Gastroesophageal sphincter (tissue), 4 donors: ENCODE measurements at regions not wholly inside any gene's neighbourhood (a gene's known extent, or its start where the extent isn't known, plus 50 kb on each side); places are given as distances from the start of the nearest gene placed in this dataset.

ENCODE experiments used
- ATAC-seq: fragments of 150-250 bp; one replicate; pipeline ENCODE4 v1.9.1; 2016; ENCODE audit warnings: mild to moderate bottlenecking, moderate library complexity
- H3K27ac ChIP-seq, 4 donors: fragments of 200-600 bp; sonication (generic) in 3 of 4; 1 replicate in 3 of 4; 2 replicates in 1 of 4; pipeline ENCODE4 v1.5.1; 2016 to 2019
- H3K27me3 ChIP-seq: fragments of 200-600 bp; sonication (generic); one replicate; pipeline ENCODE4 v1.5.1; 2019
- H3K36me3 ChIP-seq, 2 donors: fragments of 200-600 bp; sonication (generic); one replicate each; pipeline ENCODE4 v1.5.1; 2019; ENCODE audit warnings: control low read depth in 1 of 2
- H3K4me1 ChIP-seq, 3 donors: fragments of 200-600 bp; sonication (generic); 1 replicate in 2 of 3; 2 replicates in 1 of 3; pipeline ENCODE4 v1.5.1; 2016 to 2019; ENCODE audit warnings: control low read depth in 2 of 3
- H3K4me3 ChIP-seq, 2 donors: fragments of 200-600 bp; sonication (generic); one replicate each; pipeline ENCODE4 v1.5.1; 2019; ENCODE audit warnings: mild to moderate bottlenecking in 1 of 2, moderate library complexity in 1 of 2
- H3K9me3 ChIP-seq, 3 donors: fragments of 200-600 bp; sonication (generic); one replicate each; pipeline ENCODE4 v1.5.1; 2017 to 2019; ENCODE audit warnings: control low read depth in 2 of 3
- EP300 ChIP-seq: sonication (generic); formaldehyde crosslinking; IDR thresholded peaks from one replicate; pipeline ENCODE4 v1.6.1; 2017; ENCODE audit warnings: antibody characterized with exemption, mild to moderate bottlenecking
- POLR2A ChIP-seq, 2 donors: fragments of 450-650 bp; IDR thresholded peaks; one replicate each; pipeline ENCODE4 v1.6.1; 2017; ENCODE audit warnings: antibody characterized with exemption in 2 of 2, mild to moderate bottlenecking in 2 of 2, moderate library complexity in 1 of 2
- POLR2AphosphoS5 ChIP-seq: sonication (generic); formaldehyde crosslinking; IDR thresholded peaks from one replicate; pipeline ENCODE4 v1.6.1; 2017; ENCODE audit warnings: antibody characterized with exemption
- WGBS, 2 donors: methylation state at CpG; one replicate each; pipeline ENCODE4 v1.1.5; 2018; ENCODE audit warnings: low coverage in 1 of 2; 5-methylcytosine and 5-hydroxymethylcytosine counted together
- TF ChIP-seq, protein P1 (sequence below), 4 experiments: fragments of 200-600 bp in 2 of 4; fragments of 450-650 bp in 2 of 4; sonication (generic) in 1 of 4; IDR thresholded peaks; one replicate each; pipeline ENCODE4 v1.5.1; 2017 to 2019; ENCODE audit warnings: antibody characterized with exemption in 4 of 4, mild to moderate bottlenecking in 2 of 4, moderate library complexity in 2 of 4

DNA sequence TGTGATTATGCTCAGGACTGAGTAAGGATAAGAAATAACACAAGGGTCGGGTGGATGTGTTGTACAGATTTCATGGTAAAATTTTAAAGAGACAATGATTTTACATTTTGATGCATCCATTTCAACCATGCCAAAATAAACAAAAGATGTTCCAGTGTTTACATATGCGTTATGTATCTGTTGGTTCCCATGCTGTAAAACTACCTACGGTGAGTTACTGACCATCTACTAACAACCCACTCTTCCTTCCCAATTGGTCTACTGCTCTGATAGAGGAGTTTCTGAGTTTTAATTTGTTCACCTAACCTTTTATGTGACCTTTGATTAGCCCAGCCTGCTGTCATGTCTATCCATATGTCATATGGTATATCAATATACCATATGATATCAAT lies 1697.1 kb downstream of the MAT2B start:
- Histone ChIP-seq H3K4me1 (no peaks in the 10 kb centered on the region), H3K4me3 (no peak overlapping the region), H3K27me3 (no peaks in the 10 kb centered on the region), H3K36me3 (no peaks in the 10 kb centered on the region), H3K27ac (no peak overlapping the region), H3K9me3 (no peaks in the 10 kb centered on the region)
- TF ChIP-seq POLR2AphosphoS5 (no peak), POLR2A (IDR thresholded peaks at IDR 0.05) (no peak), EP300 (no peak)
- TF ChIP-seq, protein P1, sequence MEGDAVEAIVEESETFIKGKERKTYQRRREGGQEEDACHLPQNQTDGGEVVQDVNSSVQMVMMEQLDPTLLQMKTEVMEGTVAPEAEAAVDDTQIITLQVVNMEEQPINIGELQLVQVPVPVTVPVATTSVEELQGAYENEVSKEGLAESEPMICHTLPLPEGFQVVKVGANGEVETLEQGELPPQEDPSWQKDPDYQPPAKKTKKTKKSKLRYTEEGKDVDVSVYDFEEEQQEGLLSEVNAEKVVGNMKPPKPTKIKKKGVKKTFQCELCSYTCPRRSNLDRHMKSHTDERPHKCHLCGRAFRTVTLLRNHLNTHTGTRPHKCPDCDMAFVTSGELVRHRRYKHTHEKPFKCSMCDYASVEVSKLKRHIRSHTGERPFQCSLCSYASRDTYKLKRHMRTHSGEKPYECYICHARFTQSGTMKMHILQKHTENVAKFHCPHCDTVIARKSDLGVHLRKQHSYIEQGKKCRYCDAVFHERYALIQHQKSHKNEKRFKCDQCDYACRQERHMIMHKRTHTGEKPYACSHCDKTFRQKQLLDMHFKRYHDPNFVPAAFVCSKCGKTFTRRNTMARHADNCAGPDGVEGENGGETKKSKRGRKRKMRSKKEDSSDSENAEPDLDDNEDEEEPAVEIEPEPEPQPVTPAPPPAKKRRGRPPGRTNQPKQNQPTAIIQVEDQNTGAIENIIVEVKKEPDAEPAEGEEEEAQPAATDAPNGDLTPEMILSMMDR (IDR thresholded peaks at IDR 0.05), result no peak
- no peak for ATAC-seq
- 90 to 93% methylated on average over 3 of the region's 3 CpGs for WGBS, 2 donors

- ATAC-seq, result no peak
- H3K36me3 ChIP-seq, result no peaks in the 10 kb centered on the region
- TF ChIP-seq, protein P1 (IDR thresholded peaks at IDR 0.05), result peak; percentile 23 to 73 (median 50)
- no peak for TF ChIP-seq EP300
- H3K4me1 ChIP-seq, result no peaks in the 10 kb centered on the region
- H3K9me3 ChIP-seq, result no peaks in the 10 kb centered on the region
- no peak overlapping the region for H3K4me3 ChIP-seq
- no peak overlapping the region for H3K27ac ChIP-seq
- no peaks in the 10 kb centered on the region for H3K27me3 ChIP-seq
- WGBS, 2 donors, result 0% methylated on average over 1 of the region's 1 CpG
These were observed 1703.8 kb downstream of the MAT2B start for GRCh38 chr5:165209101-165209727.

DNA sequence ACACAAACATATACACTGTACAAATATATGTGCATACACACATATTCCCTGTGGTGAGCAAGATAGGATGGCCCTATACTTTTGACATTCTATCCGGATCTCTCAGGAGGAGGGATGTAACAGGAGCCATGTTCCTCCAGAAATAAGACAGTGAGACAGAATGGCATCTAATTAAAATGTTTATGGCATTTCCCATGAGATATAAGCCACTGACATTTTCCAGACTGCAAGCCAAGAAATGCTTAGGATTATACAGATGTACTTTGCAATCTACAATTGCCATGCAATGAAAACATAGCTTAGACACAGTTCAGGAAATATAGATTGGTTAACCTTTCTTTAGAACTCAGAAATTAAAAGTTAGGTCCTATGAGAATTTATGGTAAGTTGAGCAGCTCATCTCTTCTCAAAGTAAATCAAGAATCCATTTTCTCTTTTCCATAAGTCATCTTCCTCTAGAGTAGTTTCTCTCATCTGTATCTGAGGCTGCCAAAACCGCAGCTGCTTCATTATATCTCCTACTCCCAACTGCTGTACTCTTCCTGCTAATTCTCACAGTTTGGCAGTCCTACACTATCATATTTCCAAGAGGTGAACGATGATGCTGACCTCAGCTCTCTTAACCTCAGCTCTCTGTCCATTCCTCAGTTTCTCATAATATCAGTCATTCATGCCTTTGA lies 1719.1 kb downstream of the MAT2B start:
- Histone ChIP-seq H3K36me3 (no peaks in the 10 kb centered on the region), H3K9me3 (no peaks in the 10 kb centered on the region), H3K4me1 (no peaks in the 10 kb centered on the region), H3K27me3 (no peaks in the 10 kb centered on the region), H3K27ac (no peak overlapping the region), H3K4me3 (no peak overlapping the region)
- ATAC-seq, result no peak
- TF ChIP-seq POLR2AphosphoS5 (no peak), POLR2A (IDR thresholded peaks at IDR 0.05) (no peak), EP300 (no peak)
- TF ChIP-seq, protein P1 (IDR thresholded peaks at IDR 0.05), result no peak
- WGBS, 2 donors, result 49 to 72% methylated on average over 3 of the region's 3 CpGs

- no peak overlapping the region for H3K4me3 ChIP-seq
- H3K9me3 ChIP-seq, result no peaks in the 10 kb centered on the region
- TF ChIP-seq POLR2A (IDR thresholded peaks at IDR 0.05) (no peak), EP300 (no peak)
- TF ChIP-seq, protein P1 (IDR thresholded peaks at IDR 0.05), result no peak
- H3K27me3 ChIP-seq, result no peaks in the 10 kb centered on the region
- no peaks in the 10 kb centered on the region for H3K4me1 ChIP-seq
- no peaks in the 10 kb centered on the region for H3K36me3 ChIP-seq
- ATAC-seq, result no peak
- H3K27ac ChIP-seq, result no peak overlapping the region
- WGBS, 2 donors, result 85 to 92% methylated on average over 2 of the region's 3 CpGs
These were observed 1722.1 kb downstream of the MAT2B start for GRCh38 chr5:165227515-165227914.

GRCh38 chr5:165228184-165228583 lies 1722.8 kb downstream of the MAT2B start:
- no peaks in the 10 kb centered on the region for H3K9me3 ChIP-seq
- no peak for ATAC-seq
- H3K4me3 ChIP-seq, result no peak overlapping the region
- TF ChIP-seq POLR2A (IDR thresholded peaks at IDR 0.05), result no peak
- TF ChIP-seq POLR2AphosphoS5, result no peak
- TF ChIP-seq, protein P1 (IDR thresholded peaks at IDR 0.05), result no peak
- TF ChIP-seq EP300, result no peak
- H3K27me3 ChIP-seq, result no peaks in the 10 kb centered on the region
- 50 to 71% methylated on average over 1 of the region's 1 CpG for WGBS, 2 donors
- no peaks in the 10 kb centered on the region for H3K4me1 ChIP-seq
- no peak overlapping the region for H3K27ac ChIP-seq
- H3K36me3 ChIP-seq, result no peaks in the 10 kb centered on the region
